NCI-H146 treated with DMSO at 0.1 percent for 48 hours (cell line): ENCODE measurements at regions not wholly inside any gene's neighbourhood (a gene's known extent, or its start where the extent isn't known, plus 50 kb on each side); places are given as distances from the start of the nearest gene placed in this dataset.

Source experiments
- DNase-seq: peaks from one replicate; lab custom pipeline; 2025; ENCODE audit not compliant: unreplicated experiment; lab: John Stamatoyannopoulos, UW

- DNase-seq: no peak
Measured at GRCh38 chr11:15615398-15616096, 500.8 kb downstream of the INSC start.

- DNase-seq: no peak
Measured at GRCh38 chr11:15616130-15617105, 501.7 kb downstream of the INSC start.

GRCh38 chr11:15617126-15617525 is 502.4 kb downstream of the INSC start:
- no peak for DNase-seq

- no peak for DNase-seq
Measured at GRCh38 chr11:15618583-15619032, 503.9 kb downstream of the INSC start.

- DNase-seq: no peak
Measured at GRCh38 chr11:15621565-15621964, 506.8 kb downstream of the INSC start.

GRCh38 chr11:15622231-15622890 is 507.6 kb downstream of the INSC start:
- DNase-seq: no peak

GRCh38 chr11:15624701-15625100 is 510.0 kb downstream of the INSC start:
- DNase-seq: no peak

- DNase-seq: no peak
Measured at GRCh38 chr11:15625691-15626090, 511.0 kb downstream of the INSC start.

GRCh38 chr11:15627560-15627959 is 512.8 kb downstream of the INSC start:
- no peak for DNase-seq

GRCh38 chr11:15629690-15630321 is 515.1 kb downstream of the INSC start:
- DNase-seq: no peak

- DNase-seq: no peak
Measured at GRCh38 chr11:15630896-15631295, 516.2 kb downstream of the INSC start.

GRCh38 chr11:15635521-15635920 is 520.8 kb downstream of the INSC start:
- DNase-seq: no peak

GRCh38 chr11:15636521-15637089 is 521.9 kb downstream of the INSC start:
- DNase-seq: no peak

GRCh38 chr11:15638386-15638787 is 523.7 kb downstream of the INSC start:
- DNase-seq: no peak

GRCh38 chr11:15640318-15640717 is 525.6 kb downstream of the INSC start:
- DNase-seq: no peak

GRCh38 chr11:15641271-15642045 is 526.7 kb downstream of the INSC start:
- DNase-seq: no peak

GRCh38 chr11:15645201-15645600 is 530.5 kb downstream of the INSC start:
- no peak for DNase-seq

GRCh38 chr11:15649371-15650104 is 534.8 kb downstream of the INSC start:
- DNase-seq: no peak
